H1 (cell line): ENCODE measurements at regions not wholly inside any gene's neighbourhood (a gene's known extent, or its start where the extent isn't known, plus 50 kb on each side); places are given as distances from the start of the nearest gene placed in this dataset.

Source experiments
- CTCF ChIA-PET: fragments of 300-600 bp; sonication (Branson Sonifier 250); formaldehyde crosslinking; loops from one replicate; lab custom pipeline; 2021; ENCODE audit not compliant: partially characterized antibody; lab: Charles Lee
- POLR2A ChIA-PET: fragments of 300-600 bp; sonication (Branson Sonifier 250); formaldehyde crosslinking; loops from one replicate; lab custom pipeline; 2021; ENCODE audit warnings: inconsistent platforms; ENCODE audit not compliant: partially characterized antibody; lab: Charles Lee
- DNase-seq, 2 experiments: peaks; one replicate each; pipeline versions ENCODE4 v3.0.0 to v3.0.0-alpha.2; 2010 to 2022; ENCODE audit warnings: low spot score in 2 of 2, low read depth in 1 of 2, mixed read lengths in 1 of 2
- FAIRE-seq: peaks from 2 replicates; lab custom pipeline; 2011; peaks lifted over from hg19 to GRCh38; lab: Jason Lieb, UNC
- H2AFZ ChIP-seq: 2 replicates; pipeline ENCODE4 v1.8.1; 2012; ENCODE audit warnings: low read length, inconsistent platforms
- H2AK5ac ChIP-seq: 2 replicates; pipeline ENCODE4 v1.6.1; 2013; ENCODE audit warnings: low read depth, low read length
- H2BK120ac ChIP-seq: replicated peaks from 2 replicates; pipeline ENCODE3; 2013; ENCODE audit warnings: low read depth, low read length, inconsistent platforms
- H2BK12ac ChIP-seq: 2 replicates; pipeline ENCODE4 v1.6.1; 2013; ENCODE audit warnings: low read depth, low read length
- H2BK15ac ChIP-seq: 2 replicates; pipeline ENCODE4 v1.6.1; 2013; ENCODE audit warnings: low read length
- H2BK20ac ChIP-seq: 2 replicates; pipeline ENCODE4 v1.6.1; 2013; ENCODE audit warnings: low read length
- H2BK5ac ChIP-seq: 2 replicates; pipeline ENCODE4 v1.6.1; 2013; ENCODE audit warnings: low read depth, low read length
- H3K14ac ChIP-seq: 2 replicates; pipeline ENCODE4 v1.6.1; 2013; ENCODE audit warnings: inconsistent platforms; ENCODE audit not compliant: insufficient read length
- H3K18ac ChIP-seq: 2 replicates; pipeline ENCODE4 v1.6.1; 2013; ENCODE audit warnings: low read length; ENCODE audit errors: extremely low read depth
- H3K23ac ChIP-seq: 2 replicates; pipeline ENCODE4 v1.6.1; 2013; ENCODE audit warnings: inconsistent platforms; ENCODE audit not compliant: insufficient read length
- H3K23me2 ChIP-seq: 2 replicates; pipeline ENCODE4 v1.6.1; 2013; ENCODE audit warnings: low read depth, low read length
- H3K27ac ChIP-seq: 2 replicates; pipeline ENCODE4 v1.6.1; 2011; ENCODE audit warnings: low read depth, low read length, inconsistent platforms
- H3K27me3 ChIP-seq, 4 experiments: replicated peaks in 1 of 4; 1 replicate in 1 of 4; 2 replicates in 3 of 4; pipeline versions ENCODE4 v1.6.1 to v1.8.1; 2011 to 2013; ENCODE audit warnings: low read length in 3 of 4, mild to moderate bottlenecking in 3 of 4, inconsistent platforms in 2 of 4, mixed read lengths in 2 of 4, moderate library complexity in 1 of 4; ENCODE audit not compliant: control insufficient read depth in 3 of 4, insufficient read depth in 3 of 4; ENCODE audit errors: extremely low read depth in 1 of 4
- H3K36me3 ChIP-seq, 4 experiments: 2 replicates each; pipeline versions ENCODE4 v1.6.1 to v1.8.1; 2011 to 2013; ENCODE audit warnings: mild to moderate bottlenecking in 4 of 4, low read length in 3 of 4, moderate library complexity in 2 of 4, control low read depth in 1 of 4, inconsistent platforms in 1 of 4; ENCODE audit not compliant: insufficient read depth in 4 of 4, control insufficient read depth in 2 of 4
- H3K4ac ChIP-seq: replicated peaks from 2 replicates; pipeline ENCODE3; 2013; ENCODE audit warnings: low read length, low read depth, mixed read lengths, inconsistent platforms; ENCODE audit not compliant: insufficient read length
- H3K4me1 ChIP-seq, 4 experiments: replicated peaks in 1 of 4; 1 replicate in 1 of 4; 2 replicates in 3 of 4; pipeline versions ENCODE4 v1.6.1 to v1.8.1; 2011 to 2013; ENCODE audit warnings: low read length in 3 of 4, inconsistent platforms in 2 of 4, mixed read lengths in 1 of 4; ENCODE audit not compliant: insufficient read depth in 4 of 4, control insufficient read depth in 3 of 4
- H3K4me2 ChIP-seq, 2 experiments: 2 replicates each; pipeline versions ENCODE4 v1.6.1 to v1.8.1; 2011 to 2013; ENCODE audit warnings: low read depth in 2 of 2, low read length in 2 of 2, control low read depth in 1 of 2, inconsistent platforms in 1 of 2, mild to moderate bottlenecking in 1 of 2; ENCODE audit not compliant: insufficient read depth in 1 of 2
- H3K4me3 ChIP-seq, 4 experiments: fragments of 200-600, 300-600 bp in 1 of 4; sonication (generic), shearing (Covaris generic), sonication (Bioruptor Twin) in 1 of 4; 2 replicates each; pipeline versions ENCODE4 v1.5.1 to v1.8.1; 2011 to 2016; ENCODE audit warnings: low read length in 4 of 4, low read depth in 3 of 4, control low read depth in 2 of 4, inconsistent platforms in 2 of 4, mild to moderate bottlenecking in 2 of 4, mixed read lengths in 1 of 4, moderate library complexity in 1 of 4; ENCODE audit not compliant: insufficient read depth in 2 of 4; ENCODE audit errors: extremely low read depth in 1 of 4
- H3K56ac ChIP-seq: replicated peaks from 2 replicates; pipeline ENCODE3; 2013; ENCODE audit warnings: low read depth, mild to moderate bottlenecking, mixed read lengths, low read length, inconsistent platforms; ENCODE audit not compliant: insufficient read length
- H3K79me1 ChIP-seq: 2 replicates; pipeline ENCODE4 v1.6.1; 2013; ENCODE audit warnings: low read depth, low read length, control low read depth
- H3K79me2 ChIP-seq, 2 experiments: 2 replicates each; pipeline versions ENCODE4 v1.6.1 to v1.8.1; 2012 to 2013; ENCODE audit warnings: low read length in 2 of 2, mild to moderate bottlenecking in 2 of 2, inconsistent platforms in 1 of 2; ENCODE audit not compliant: insufficient read depth in 2 of 2, control insufficient read depth in 1 of 2
- H3K9ac ChIP-seq, 4 experiments: replicated peaks in 1 of 4; 1 replicate in 1 of 4; 2 replicates in 3 of 4; pipeline versions ENCODE4 v1.6.1 to v1.8.1; 2011 to 2013; ENCODE audit warnings: low read depth in 3 of 4, low read length in 3 of 4, control low read depth in 2 of 4, mild to moderate bottlenecking in 2 of 4, moderate library complexity in 2 of 4, inconsistent platforms in 1 of 4; ENCODE audit errors: extremely low read depth in 1 of 4
- H3K9me3 ChIP-seq, 2 experiments: 2 replicates each; pipeline versions ENCODE4 v1.6.1 to v1.8.1; 2012 to 2013; ENCODE audit warnings: mild to moderate bottlenecking in 2 of 2, moderate library complexity in 2 of 2, control low read depth in 1 of 2, inconsistent platforms in 1 of 2, low read depth in 1 of 2, low read length in 1 of 2, mixed read lengths in 1 of 2; ENCODE audit not compliant: insufficient read depth in 2 of 2
- H4K20me1 ChIP-seq, 2 experiments: replicated peaks in 1 of 2; 2 replicates each; pipeline versions ENCODE3 to v1.8.1; 2011 to 2013; ENCODE audit warnings: inconsistent platforms in 2 of 2, low read length in 2 of 2, mild to moderate bottlenecking in 1 of 2; ENCODE audit not compliant: insufficient read depth in 2 of 2, control insufficient read depth in 1 of 2
- H4K5ac ChIP-seq: 2 replicates; pipeline ENCODE4 v1.6.1; 2013; ENCODE audit warnings: low read length, low read depth, mixed read lengths, inconsistent platforms; ENCODE audit not compliant: insufficient read length
- H4K8ac ChIP-seq: 2 replicates; pipeline ENCODE4 v1.8.0; 2013; ENCODE audit warnings: mild to moderate bottlenecking, moderate library complexity, low read length, inconsistent platforms; ENCODE audit not compliant: insufficient read depth; ENCODE audit errors: extremely low read depth
- H4K91ac ChIP-seq: replicated peaks from 2 replicates; pipeline ENCODE3; 2013; ENCODE audit warnings: low read length, mixed read lengths, inconsistent platforms; ENCODE audit not compliant: insufficient read length
- EGR1 ChIP-seq: IDR thresholded peaks from 2 replicates; pipeline ENCODE4 v1.6.1; 2011; ENCODE audit warnings: low read depth, low read length, borderline replicate concordance
- EZH2 ChIP-seq: fragments of 200-600 bp; sonication (generic); IDR thresholded peaks from 2 replicates; pipeline ENCODE4 v1.7.1; 2012; ENCODE audit warnings: low read depth, mild to moderate bottlenecking, moderate library complexity, low read length, inconsistent platforms; ENCODE audit not compliant: severe bottlenecking
- KDM1A ChIP-seq: fragments of 200-600, 300-600 bp; sonication (generic); IDR thresholded peaks from 2 replicates; pipeline ENCODE4 v1.7.1; 2016; ENCODE audit warnings: mild to moderate bottlenecking, low read length, borderline replicate concordance
- KDM4A ChIP-seq: IDR thresholded peaks from one replicate; pipeline ENCODE4 v1.7.1; 2012; ENCODE audit warnings: low read depth, mild to moderate bottlenecking, moderate library complexity, low read length, inconsistent platforms; ENCODE audit not compliant: severe bottlenecking
- PHF8 ChIP-seq: fragments of 200-600 bp; sonication (generic); conservative IDR thresholded peaks from 2 replicates; pipeline ENCODE4 v1.7.1; 2012; ENCODE audit warnings: low read depth, mild to moderate bottlenecking, inconsistent platforms, low read length, moderate library complexity
- POLR2A ChIP-seq, 2 experiments: IDR thresholded peaks; 1 replicate in 1 of 2; 2 replicates in 1 of 2; pipeline ENCODE4 v1.6.1; 2011; ENCODE audit warnings: low read depth in 2 of 2, low read length in 2 of 2, mild to moderate bottlenecking in 2 of 2; ENCODE audit errors: control extremely low read depth in 1 of 2
- RBBP5 ChIP-seq: IDR thresholded peaks from 2 replicates; pipeline ENCODE4 v1.7.1; 2012; ENCODE audit warnings: low read depth, mild to moderate bottlenecking, inconsistent platforms, low read length, moderate library complexity, borderline replicate concordance
- SRF ChIP-seq: IDR thresholded peaks from 2 replicates; pipeline ENCODE4 v1.6.1; 2011; ENCODE audit warnings: mild to moderate bottlenecking, low read depth, low read length, moderate library complexity
- WGBS, 2 experiments: shearing (Covaris generic) in 1 of 2; methylation state at CpG; one replicate each; pipeline versions ENCODE4 v1.1.6 to v1.1.7; 2013 to 2015; ENCODE audit warnings: low lambda C conversion rate in 2 of 2, mixed read lengths in 2 of 2, inconsistent platforms in 1 of 2, low coverage in 1 of 2, missing lambda C conversion rate in 1 of 2; ENCODE audit not compliant: insufficient replicate concordance in 2 of 2, insufficient coverage in 1 of 2, insufficient read length in 1 of 2; ENCODE audit errors: extremely low coverage in 1 of 2, missing lambda C conversion rate in 1 of 2; 5-methylcytosine and 5-hydroxymethylcytosine counted together
- TF ChIP-seq, protein P1 (sequence below), 3 experiments: IDR thresholded peaks; 1 replicate in 2 of 3; 2 replicates in 1 of 3; pipeline versions ENCODE4 v1.5.1 to v1.6.1; 2011; ENCODE audit warnings: low read length in 3 of 3, mild to moderate bottlenecking in 3 of 3, inconsistent platforms in 2 of 3, low read depth in 1 of 3, moderate library complexity in 1 of 3; ENCODE audit not compliant: insufficient read depth in 1 of 3; ENCODE audit errors: control extremely low read depth in 1 of 3

DNA sequence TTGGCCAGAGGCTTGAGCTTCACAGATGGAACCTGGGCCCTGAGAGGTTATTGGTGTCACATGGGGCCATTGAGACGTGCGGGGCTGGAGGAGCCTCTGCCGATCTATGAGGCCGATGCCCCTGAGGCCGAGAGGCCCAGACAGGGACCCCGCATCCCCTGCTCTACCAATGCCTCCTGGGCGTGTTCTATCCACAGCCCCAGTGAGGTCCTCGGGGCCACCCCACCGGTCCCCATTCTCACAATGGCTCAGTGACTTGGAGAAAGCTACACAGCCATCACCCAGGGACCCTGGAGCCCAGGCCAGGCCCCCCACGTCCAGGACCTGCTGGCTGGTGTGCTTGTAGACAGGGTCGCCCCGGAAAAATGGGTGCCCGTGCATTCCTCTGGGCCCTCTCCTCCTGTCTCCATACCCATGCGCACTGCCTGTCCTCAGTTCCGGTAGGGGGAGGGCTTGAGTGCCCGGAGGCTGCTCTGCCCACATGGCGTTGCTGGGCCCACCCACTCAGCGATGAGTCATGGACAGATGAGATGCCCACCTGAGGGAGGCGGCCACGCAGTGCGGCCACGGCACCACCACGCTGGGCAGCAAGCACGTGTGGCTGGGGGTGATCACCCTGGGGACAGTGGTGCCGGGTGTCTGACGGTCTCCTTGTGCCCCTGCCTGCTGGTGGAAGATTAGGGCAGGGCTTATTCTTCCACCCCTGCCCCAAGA lies 1224.7 kb downstream of the BRD1 start:
- CTCF ChIA-PET: no interaction called here
- no peak overlapping the region for H3K4me3 ChIP-seq
- H4K5ac ChIP-seq: no peak overlapping the region
- no peak overlapping the region for H2BK20ac ChIP-seq
- H3K4me2 ChIP-seq: no peak overlapping the region
- H3K27me3 ChIP-seq: no peaks in the 10 kb centered on the region; a peak in 1 of 7 replicates
- no peak overlapping the region for H2BK120ac ChIP-seq
- peaks cover 7% of the 10 kb centered on the region for H3K23me2 ChIP-seq
- H3K36me3 ChIP-seq: no peaks in the 10 kb centered on the region; a peak in 1 of 8 replicates
- 92% methylated on average over 18 of the region's 26 CpGs; no CpG with 5 or more reads in 1 of the 2 experiments for WGBS, 2 experiments
- peaks cover 5 to 21% of the 10 kb centered on the region in 2 experiments for H4K20me1 ChIP-seq
- no peak overlapping the region for H4K91ac ChIP-seq
- no peak overlapping the region for H3K9ac ChIP-seq
- peaks cover 0 to 3% (median 0%) of the 10 kb centered on the region in 4 experiments; a peak in 3 of 7 replicates for H3K4me1 ChIP-seq
- no peak overlapping the region for H2BK12ac ChIP-seq
- H3K27ac ChIP-seq: no peak overlapping the region
- H3K18ac ChIP-seq: no peak overlapping the region
- DNase-seq (no peak), FAIRE-seq (no peak)
- peaks cover 2 to 3% of the 10 kb centered on the region in 2 experiments; a peak in 1 of 4 replicates for H3K9me3 ChIP-seq
- no peak overlapping the region for H3K56ac ChIP-seq
- H2BK5ac ChIP-seq: no peak overlapping the region
- peaks cover 5% of the 10 kb centered on the region; the same call in 1 of the 2 replicates for H3K79me1 ChIP-seq
- no peak overlapping the region for H3K23ac ChIP-seq
- no peak overlapping the region for H3K4ac ChIP-seq
- no peak overlapping the region for H3K14ac ChIP-seq
- no peak overlapping the region for H2BK15ac ChIP-seq
- H2AK5ac ChIP-seq: no peak overlapping the region
- no peak overlapping the region for H2AFZ ChIP-seq
- peaks cover 0 to 11% of the 10 kb centered on the region in 2 experiments; a peak in 2 of 4 replicates for H3K79me2 ChIP-seq
- POLR2A ChIA-PET: no interaction called here
- H4K8ac ChIP-seq: peak overlapping the region; percentile 35; the same call in 1 of the 2 replicates
- TF ChIP-seq KDM4A (no peak), SRF (no peak), POLR2A (IDR thresholded peaks at IDR 0.05; ENCODE audit: control extremely low read depth in 1 of 2, low read depth in 2 of 2, low read length in 2 of 2) (no peak), EGR1 (no peak), EZH2 (no peak), KDM1A (no peak), RBBP5 (no peak), PHF8 (no peak)
- TF ChIP-seq, protein P1, sequence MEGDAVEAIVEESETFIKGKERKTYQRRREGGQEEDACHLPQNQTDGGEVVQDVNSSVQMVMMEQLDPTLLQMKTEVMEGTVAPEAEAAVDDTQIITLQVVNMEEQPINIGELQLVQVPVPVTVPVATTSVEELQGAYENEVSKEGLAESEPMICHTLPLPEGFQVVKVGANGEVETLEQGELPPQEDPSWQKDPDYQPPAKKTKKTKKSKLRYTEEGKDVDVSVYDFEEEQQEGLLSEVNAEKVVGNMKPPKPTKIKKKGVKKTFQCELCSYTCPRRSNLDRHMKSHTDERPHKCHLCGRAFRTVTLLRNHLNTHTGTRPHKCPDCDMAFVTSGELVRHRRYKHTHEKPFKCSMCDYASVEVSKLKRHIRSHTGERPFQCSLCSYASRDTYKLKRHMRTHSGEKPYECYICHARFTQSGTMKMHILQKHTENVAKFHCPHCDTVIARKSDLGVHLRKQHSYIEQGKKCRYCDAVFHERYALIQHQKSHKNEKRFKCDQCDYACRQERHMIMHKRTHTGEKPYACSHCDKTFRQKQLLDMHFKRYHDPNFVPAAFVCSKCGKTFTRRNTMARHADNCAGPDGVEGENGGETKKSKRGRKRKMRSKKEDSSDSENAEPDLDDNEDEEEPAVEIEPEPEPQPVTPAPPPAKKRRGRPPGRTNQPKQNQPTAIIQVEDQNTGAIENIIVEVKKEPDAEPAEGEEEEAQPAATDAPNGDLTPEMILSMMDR (IDR thresholded peaks at IDR 0.05; ENCODE audit: control extremely low read depth in 1 of 3, insufficient read depth in 1 of 3, low read depth in 1 of 3, low read length in 3 of 3): no peak
